HG03159 (cell line): ENCODE measurements at regions not wholly inside any gene's neighbourhood (a gene's known extent, or its start where the extent isn't known, plus 50 kb on each side); places are given as distances from the start of the nearest gene placed in this dataset.

Experiments
- ATAC-seq: cut with Tn5 transposase; IDR thresholded peaks from one replicate; pipeline ENCODE4 v1.9.1; 2021; ENCODE audit warnings: mild to moderate bottlenecking, moderate library complexity; ENCODE audit not compliant: unreplicated experiment

GRCh38 chr1:14128096-14128495, 428.1 kb downstream of the PRDM2 start:
- no peak for ATAC-seq

- ATAC-seq = no peak
Observed at GRCh38 chr1:14129009-14129408, 429.0 kb downstream of the PRDM2 start.

GRCh38 chr1:14135070-14135469, 435.1 kb downstream of the PRDM2 start:
- ATAC-seq = no peak

DNA sequence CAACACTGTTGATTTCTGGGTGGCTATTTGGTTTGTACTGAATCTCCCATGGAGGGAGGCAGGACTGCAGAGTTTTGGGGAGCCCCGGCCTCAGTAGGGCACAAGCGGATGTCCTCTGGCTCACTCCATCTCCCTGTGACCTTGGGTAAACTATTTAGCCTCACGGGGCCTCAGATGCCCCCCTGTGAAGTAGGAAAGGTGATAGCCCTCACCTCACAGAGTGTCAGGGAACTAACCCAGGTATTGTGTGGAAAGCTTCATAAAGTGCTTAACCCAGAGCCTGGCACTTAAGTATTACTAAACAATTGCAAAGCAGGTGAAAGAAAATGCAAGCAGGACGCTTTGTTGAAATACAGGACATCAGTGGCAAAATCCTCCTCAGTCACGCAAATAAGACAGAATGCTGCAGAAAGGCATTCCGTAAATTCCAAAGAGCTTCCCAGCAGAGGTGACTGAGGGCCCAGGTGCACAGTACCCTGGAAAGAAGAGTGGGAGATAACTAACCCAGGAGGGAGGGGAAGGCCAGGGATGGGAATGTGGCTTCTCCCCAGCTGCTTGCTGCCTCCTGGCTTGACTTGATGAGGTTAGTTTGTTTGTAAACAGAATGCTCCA, 436.3 kb downstream of the PRDM2 start:
- no peak for ATAC-seq

DNA sequence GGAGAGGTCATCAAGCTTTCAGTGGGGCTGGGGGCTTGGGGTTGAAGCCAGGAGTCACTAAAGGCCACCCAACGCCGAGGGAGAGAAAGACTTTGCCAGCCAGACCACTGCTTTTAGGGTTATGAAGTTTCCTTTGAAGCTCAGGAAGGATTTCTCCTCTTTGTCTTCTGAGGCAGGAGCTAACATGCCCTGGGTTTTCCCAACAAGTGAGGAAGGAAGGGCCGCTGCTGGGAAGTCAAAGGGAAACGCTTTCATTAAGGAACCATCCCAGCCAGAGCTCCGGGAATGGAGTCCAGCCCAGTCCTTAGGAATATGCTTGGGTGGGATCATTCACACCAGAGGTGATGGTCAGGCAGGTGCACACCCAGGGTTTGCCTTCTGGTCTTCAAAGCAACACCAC, 436.9 kb downstream of the PRDM2 start:
- ATAC-seq = no peak

DNA sequence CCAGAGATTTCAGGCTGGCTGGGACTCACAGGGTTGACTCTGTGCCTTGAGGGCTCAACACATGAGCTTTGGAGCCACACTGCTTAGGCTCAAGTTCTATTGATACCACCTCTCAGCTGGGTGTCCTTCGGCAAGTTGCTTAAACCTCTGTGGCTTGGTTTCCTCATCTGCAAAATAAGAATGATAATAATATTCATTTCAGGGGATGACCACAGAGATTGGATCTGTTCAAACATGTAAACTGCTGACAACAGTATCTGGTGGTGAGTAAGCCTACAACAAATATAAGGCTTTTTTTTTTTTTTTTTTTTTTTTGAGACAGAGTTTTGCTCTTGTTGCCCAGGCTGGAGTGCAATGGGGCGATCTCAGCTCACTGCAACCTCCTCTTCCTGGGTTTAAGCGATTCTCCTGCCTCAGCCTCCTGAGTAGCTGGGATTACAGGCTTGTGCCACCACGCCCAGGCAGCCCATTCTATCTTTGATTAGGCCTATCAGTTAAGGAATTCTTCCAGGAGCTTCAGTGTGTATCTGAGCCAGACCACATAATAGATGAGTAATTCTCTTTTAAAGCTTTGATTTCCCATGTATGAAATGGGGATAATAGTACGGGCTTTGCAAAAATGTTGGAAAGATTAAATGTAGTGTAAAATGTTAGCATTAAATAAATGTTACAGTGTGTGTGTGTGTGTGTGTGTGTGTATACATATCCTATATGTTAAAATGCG, 437.6 kb downstream of the PRDM2 start:
- no peak for ATAC-seq

GRCh38 chr1:14138135-14138506, 438.1 kb downstream of the PRDM2 start:
- no peak for ATAC-seq

GRCh38 chr1:14138687-14139086, 438.7 kb downstream of the PRDM2 start:
- no peak for ATAC-seq

GRCh38 chr1:14140831-14141401, 440.9 kb downstream of the PRDM2 start:
- ATAC-seq = no peak

DNA sequence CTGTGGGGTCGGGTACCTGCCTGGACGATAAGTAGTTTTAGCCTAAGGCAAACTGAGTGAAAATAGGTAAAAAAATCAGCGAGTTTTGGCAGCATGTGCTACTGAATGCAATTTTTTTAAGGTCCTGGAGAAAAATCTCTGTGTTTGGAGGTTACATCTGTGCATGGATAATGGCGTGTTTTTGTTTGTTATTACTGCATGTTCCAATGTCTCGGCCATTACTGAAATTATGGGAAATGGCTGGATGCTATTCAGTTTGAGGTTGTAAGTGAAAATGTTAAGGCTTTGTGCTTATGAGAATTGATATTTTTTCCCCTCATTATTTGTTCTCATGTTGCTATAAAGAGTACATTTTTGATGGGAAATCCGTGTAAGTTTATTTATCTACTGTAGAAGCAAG, 441.7 kb downstream of the PRDM2 start:
- no peak for ATAC-seq

DNA sequence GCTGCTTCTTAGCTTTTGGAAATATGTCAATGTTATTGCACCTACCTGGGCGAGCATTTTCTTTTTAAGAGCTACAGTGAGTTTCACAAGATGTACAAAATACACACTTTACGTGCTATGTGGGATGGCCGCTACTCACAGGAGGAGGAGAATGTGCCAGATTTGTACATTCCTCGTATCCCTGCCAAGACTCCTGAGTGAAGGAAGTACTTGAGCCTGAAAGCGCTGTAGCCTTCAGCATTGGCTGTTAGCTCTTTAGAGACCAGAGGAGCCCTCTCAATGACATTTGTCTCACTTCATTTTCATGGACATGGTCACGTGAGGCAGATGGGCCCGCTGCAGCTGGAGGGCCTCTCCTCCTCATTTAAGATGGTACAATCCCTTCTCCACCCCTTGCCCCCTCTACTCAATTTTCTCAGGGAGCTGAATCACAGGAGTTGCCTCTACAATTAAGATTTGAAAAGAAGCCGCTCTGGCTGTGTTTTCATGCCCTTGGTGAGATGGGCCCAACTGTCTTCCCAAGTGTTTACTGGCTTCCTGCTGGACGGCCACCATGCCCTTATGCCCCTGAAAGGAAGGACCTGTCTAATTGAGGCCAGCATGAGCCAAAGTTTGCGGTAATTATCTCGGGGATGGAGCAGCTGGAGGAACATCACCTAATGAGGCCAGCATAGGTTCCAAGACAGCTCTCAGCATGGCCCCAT, 442.6 kb downstream of the PRDM2 start:
- ATAC-seq = no peak

DNA sequence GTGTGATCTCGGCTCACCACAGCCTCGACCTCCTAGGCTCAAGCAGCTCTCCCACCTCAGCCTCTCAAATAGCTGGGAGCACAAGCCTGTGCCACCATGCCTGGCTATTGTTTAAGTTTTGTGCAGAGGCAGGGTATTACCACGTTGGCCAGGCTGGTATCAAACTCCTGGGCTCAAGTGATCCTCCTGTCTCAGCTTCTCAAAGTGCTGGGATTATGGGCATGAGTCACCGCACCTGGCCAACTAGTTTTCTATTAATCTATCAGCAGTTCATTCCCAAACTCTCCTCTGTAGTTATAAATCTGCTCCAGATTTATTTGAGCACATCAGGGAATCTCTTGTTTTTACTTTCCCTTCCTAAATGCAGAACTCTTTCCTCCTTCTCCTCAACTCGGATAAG, 443.8 kb downstream of the PRDM2 start:
- ATAC-seq = no peak

DNA sequence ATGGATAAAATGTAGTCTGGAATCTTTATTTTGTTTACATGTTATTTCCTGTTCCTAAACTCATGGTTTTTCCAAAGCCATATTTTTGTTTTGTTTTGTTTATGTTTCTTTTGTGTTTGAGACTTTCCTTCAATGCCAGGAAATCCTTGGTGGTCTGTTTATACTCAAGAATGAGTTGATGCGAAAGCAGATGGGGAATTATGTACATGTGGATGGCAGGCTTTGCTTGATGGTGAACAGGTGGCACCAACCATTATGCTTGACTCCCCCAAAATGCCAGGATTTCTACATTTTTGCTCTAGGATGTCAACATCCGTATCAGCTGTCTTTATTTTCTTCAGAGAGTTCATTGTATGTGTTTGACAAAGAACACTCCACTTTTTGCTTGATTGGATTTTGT, 448.5 kb downstream of the PRDM2 start:
- no peak for ATAC-seq

DNA sequence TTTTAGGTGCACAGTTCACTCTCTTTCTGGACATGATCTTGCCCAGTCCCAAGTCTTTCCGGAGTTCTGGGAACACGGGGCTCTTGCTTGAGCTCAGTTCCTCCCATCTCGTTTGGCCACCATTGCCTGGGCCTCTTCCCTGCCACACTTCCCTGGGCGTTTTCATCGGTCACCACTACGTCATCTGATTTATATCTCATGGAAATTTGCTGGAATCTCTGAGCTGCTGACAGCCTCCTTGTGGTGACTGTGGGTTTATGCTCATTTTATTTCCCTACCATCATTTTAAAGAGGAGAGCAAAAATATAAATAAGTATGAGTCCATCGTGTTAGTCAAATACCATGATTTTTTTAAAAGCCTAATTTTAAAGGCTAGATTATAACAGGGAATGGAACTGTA, 449.1 kb upstream of the KAZN start:
- ATAC-seq = no peak

GRCh38 chr1:14156543-14156942, 441.9 kb upstream of the KAZN start:
- no peak for ATAC-seq

DNA sequence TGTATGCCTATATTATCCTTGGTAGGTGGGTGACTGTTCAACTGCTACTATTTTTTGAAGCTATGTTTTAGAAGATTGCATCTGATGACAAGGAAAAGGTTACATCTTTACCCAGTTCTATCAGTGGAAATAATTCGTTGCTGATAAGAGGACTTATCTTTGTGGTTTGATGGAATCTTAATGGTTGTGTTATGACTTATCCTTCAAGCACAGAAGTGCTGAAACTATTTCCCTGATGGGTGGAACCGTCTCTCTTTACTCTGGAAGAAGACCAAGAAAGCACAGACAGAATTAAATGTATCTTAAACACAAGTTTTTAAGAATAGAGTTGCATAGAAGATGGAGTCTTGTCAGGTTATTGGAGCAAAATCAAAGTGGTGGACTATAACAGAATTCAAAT, 437.7 kb upstream of the KAZN start:
- ATAC-seq = no peak

- ATAC-seq = no peak
Observed at GRCh38 chr1:14163246-14163645, 435.2 kb upstream of the KAZN start.

- ATAC-seq = no peak
Observed at GRCh38 chr1:14165371-14165801, 433.1 kb upstream of the KAZN start.

DNA sequence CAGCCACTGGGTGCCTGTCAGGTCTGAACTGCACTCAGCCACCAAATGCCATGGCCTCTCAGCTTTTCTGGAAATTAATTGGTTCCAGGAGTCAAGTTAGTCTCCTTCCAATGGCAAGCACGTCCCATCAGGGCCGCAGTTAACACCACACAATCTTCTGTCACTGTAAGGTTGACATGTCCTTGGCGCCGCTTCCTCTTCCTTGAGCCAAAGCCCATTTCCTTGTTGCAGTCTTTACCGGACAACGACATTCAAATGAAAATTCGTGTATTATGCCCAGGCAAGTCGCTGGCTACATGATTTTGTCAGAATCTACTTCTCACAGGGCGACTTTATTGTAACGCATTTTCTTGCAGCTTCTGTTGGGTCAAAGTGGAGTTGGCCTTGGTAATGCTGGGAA, 430.6 kb upstream of the KAZN start:
- ATAC-seq = no peak

GRCh38 chr1:14168326-14169063, 430.0 kb upstream of the KAZN start:
- ATAC-seq = no peak

DNA sequence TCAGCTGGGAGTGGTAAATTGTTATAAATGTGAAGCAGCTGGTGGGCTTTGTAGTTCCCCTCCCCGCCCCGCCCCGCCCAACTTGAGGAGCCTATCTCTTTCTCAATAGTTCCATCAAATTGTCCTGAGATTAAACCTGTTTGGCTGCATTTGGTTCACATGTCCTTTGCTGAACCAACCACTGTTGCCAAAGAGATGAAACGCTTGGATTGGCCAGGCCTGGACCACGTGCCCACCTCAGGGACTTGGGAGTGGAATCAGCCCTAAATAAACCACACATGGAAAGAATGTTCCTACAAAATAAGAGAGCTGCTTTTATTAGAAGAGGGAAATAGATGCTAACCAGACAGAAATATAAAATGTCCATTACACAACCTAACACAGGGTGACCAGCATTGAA, 424.9 kb upstream of the KAZN start:
- ATAC-seq = no peak
